Renal cortex interstitium (tissue), 11 donors: ENCODE measurements at regions not wholly inside any gene's neighbourhood (a gene's known extent, or its start where the extent isn't known, plus 50 kb on each side); places are given as distances from the start of the nearest gene placed in this dataset.
A peak's percentile ranks its signal among the peaks of the same experiment; 100 is the strongest.

Experiments
- DNase-seq, 11 donors: peaks; one replicate each; pipeline ENCODE4 v3.0.0-alpha.2; 2013; ENCODE audit warnings: low read depth in 9 of 11, low spot score in 4 of 11; ENCODE audit errors: extremely low read depth in 1 of 11

DNA sequence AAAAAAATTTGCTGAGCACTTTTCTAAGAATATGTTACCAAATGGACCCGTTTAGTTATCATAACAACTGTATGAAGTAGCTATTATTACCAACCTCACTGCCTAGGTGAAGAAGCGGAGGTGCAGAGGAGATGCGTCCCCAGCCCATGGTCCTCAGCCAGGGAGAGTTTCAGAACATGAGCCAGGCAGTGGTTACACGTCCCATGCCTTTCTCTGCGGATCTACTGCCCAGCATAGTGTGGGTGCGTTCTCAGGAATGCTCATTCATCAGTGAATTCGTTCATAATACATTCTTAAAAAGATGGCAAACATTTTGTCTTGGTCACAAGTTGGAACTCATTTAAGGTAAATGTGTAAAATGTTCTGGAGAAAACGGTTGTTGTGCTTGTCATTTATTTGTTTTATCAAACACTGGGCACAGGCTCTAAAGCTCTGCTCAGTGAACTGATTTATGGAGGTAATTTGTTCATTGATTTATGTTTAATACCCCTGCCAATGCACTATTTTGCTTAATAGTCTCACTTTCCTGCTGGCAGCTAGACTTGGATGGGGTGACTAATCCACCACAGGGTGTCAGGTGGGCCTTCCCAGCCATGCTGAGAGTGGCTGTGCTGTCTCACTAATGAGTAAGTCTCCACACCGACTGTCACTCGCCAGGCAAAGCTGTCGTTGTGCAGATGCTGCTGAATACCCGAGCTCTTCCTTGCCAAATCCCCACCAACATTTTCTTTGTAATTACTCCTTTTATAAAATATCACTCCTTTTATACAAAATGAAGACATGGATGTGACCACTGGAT, 248.8 kb downstream of the TENT4A start:
- no peak for DNase-seq

DNA sequence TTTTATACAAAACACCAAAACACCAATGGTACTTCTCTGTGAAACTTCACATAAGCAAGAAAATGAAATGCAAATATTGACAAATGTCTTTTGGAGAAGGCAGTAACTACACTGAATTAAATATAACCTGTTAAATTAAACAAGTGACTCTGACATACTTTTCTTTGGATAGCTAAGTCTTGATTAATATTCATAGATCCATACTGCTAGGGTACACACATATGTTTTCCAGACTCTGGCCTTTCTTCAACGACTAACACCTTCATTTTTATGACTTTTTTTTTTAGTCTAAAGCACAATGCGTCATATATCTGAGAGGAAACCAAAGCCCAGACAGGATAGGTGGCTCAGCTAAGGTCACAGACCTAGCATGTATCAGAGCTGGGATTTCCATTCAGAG, 263.7 kb downstream of the TENT4A start:
- DNase-seq: no peak

DNA sequence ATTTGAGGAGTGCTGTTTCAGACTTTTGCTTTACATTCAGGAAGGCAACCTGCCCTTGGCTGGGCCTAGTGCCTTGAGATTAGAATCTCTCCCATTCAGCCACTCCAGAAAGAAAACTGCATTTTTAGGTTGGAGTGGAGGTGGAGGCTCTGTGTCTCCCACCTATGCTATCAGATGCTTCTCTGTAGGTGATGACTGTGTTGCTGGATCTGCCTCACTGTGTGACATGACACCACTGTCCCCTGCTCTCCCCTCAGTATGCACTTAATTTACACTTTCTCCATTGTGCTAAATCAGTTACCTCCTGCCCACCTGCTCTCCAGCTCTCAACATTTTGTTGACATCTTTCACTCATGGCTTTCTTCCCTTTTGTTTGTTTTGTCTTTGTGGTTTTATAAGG, 265.8 kb downstream of the TENT4A start:
- no peak for DNase-seq

DNA sequence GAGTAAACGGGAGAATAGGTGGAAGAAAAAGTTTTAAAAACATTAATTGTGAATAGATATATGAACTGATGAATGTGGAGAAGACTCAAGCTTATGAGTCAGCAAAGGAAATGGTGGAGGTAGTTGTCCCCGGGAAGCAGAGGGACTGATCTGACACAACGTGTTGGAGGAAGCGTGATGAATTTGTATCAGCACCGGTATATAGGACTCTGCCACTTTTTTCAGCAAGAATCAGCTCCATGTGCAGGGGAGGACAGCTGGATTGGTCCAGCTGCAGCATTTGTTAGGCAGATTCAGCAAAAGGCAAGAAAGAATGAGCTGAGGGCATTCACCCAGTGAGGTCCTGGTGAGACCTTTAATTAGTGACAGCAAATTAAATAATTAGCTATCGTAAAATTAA, 276.0 kb downstream of the TENT4A start:
- no peak for DNase-seq

DNA sequence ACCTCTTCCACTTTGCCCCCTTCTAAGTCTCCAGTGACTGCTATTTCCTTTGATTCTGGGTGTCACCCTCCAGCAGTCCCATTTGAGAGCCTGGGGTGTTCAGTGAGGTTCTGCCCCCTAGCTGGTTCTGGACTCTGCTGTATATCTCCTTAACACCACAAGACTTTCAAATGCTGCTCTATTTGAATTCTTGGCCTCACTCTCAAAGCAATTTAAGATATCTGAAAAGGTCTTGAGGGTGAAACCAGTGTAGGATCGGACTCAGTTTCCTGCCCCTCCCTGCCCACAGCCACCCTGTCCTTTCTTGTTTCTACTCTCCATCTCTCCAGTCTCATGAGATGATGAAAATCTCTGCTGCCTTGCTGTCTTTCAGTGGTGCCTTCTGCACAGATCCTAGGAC, 280.9 kb downstream of the TENT4A start:
- DNase-seq: no peak

DNA sequence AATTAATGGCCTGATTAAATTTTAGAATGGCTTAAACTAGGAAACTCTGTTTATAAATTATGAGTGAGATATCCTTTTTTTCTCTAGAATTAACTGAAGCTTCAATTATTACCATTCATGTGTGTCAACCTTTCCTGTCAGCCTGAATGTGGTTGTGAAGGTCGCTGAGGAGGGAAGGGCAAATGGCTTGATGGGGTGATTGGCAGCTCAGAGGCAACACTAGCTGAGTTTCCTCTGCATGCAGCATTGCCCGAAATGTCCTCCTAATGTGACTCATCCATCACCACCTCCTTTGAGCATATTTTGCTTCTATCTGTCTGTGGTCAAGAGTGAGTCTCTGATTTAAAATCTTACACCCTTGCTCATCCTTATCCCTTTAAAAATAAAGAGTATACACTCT, 281.9 kb downstream of the TENT4A start:
- no peak for DNase-seq

DNA sequence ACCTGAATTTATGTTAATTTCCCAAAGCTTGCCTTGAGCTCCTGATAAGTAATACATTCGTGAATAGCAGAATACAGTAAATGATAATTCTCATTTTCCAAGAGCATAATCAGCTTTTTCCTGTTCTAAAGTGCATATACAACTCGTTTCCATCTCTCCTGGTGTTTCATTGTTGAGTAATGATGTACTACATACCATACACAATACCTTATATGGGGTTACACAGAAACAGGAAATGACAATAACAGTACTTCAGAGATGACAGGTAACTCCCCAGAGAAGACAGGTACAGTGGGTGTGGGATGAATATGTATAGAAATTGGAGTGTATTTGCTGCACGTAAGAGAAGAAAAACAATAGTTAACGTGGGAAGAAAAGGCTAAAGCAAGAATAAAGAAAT, 287.1 kb downstream of the TENT4A start:
- DNase-seq: no peak

DNA sequence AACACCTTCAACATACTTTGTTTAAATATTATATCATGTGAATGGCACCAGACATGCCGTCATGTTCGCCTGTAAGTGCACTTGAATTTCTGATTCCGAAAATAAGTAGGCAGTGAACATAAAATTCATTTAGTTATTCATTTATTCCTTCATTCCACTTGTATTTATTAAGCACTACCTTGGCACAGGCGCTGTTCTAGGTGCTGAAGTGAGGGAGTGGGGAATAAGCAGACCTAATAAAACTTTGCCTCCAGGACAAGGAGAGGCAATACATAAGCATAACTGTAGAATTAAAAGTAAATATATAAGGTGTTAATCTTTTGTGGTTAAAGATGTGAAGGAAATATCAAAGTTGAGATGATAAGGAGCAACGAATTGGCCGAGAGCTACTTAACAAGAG, 297.4 kb downstream of the TENT4A start:
- peak in 7 of 11 donors; percentile 3 to 22 (median 11) for DNase-seq

DNA sequence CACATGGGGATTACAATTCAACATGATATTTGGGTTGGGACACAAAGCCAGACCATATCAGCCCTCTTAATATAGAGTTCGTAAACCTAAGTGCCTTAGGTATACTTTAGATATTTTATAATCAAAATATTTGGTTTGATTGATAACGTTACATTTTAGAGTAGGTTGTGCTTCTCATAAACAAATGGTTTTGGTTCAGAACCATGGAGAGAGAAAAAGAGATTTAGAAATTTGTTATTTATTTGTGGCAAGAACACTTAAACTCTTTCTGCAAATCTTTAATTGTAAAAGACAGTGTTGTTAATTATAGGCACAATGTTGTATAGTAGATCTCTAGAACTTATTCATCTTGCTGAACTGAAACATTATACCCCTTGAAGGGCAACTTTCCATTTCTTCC, 298.8 kb downstream of the TENT4A start:
- no peak for DNase-seq

DNA sequence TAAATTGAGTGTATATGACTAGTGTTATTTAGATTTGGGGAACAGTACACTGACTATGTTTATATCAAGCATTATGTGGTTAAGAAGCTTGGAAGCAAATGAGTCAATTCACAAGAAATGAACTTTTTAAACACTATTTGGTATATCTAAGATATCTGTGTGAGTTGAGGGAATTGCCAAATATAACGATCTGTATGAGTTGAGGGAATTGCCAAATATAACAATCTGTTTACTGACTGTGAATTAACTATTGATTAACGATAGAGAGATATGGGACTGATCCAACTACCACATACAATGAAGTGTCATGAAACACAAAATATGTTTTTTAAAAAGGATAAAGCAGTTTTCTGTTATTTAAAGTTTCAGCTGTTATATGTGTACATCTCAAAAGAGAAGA, 301.4 kb downstream of the TENT4A start:
- DNase-seq: no peak

DNA sequence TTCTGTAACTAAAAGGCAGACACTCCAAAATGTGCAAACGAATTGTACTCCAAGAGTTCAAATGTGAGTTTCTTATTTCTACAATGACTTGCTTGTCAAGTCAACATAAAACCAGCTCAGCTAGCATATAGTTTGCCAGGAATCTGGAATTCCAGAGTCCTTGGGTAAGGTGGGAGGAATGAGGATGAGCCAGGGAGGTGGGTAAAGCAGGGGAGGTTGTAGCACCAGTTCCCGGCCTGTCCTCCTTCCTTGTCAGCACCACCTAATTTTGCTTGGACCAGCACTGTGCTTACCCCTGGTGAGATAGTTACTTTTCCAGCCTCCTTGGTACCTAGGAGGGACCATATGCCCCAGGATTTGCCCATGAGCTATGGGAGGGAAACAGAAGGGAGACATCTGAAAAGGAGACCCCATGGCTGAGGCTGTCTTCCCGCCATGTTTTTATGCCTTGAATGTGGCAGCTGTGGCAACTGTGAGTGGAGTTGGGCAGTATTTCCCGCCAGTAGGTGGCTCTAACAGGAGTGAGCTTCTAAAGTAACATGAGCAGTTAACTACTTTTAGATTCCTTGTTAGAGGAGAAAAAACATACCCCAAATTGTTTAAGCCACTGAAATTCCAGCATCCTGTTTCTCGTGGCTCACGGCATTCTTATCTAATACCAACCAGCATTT, 302.5 kb downstream of the TENT4A start:
- DNase-seq: no peak

DNA sequence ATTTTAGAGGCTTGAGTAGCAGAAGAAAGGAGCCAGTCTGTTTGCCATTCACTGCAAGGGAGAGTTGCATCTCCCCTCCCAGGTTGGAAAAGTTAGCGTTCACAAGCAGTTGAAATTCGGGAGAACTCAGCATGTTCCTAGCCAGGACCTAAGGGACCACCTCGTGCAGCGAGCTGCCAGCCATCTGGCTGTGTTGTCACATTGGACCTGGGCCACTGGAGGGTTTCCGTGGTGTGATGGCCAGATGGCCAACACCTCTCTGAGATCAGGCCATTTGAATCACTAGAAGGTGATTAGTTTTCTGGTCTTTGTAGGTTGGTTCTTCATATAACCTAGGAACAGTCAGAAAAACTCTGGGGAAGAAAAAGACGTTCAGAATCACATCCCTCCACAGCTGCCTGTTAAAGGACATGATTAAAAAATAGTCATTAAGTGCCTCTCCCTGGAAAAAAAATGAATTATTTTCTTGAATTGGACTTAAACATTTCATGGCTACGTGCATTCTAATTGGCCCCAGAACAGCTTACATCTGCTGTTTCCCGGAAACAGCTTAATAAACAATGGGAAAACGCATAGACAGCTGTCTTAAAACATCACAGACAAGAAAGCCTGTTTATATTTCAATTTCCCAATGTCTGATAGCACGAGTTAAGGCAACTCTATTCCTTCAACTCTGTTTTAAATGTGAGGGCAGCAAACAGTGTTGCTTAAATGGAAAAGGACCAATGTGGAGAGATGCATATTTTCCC, 303.9 kb downstream of the TENT4A start:
- DNase-seq: no peak

DNA sequence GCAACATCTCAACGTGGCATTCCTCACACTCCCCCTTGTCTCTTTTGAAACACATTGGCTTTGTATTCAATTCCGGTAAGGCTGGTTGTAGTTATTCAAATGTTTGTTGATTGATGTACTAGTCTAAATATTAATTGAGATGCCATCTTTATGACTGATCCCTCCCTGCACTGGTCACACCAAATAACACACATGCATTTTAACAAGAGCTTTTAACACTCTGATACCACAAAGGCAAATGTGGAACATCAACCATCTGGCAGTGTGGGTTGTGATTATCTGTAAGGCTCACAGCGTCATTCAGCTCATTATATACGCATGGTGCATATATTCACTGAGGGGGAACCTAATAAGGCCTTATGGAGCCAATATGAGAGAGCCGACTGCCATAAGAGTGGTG, 305.0 kb downstream of the TENT4A start:
- no peak for DNase-seq

DNA sequence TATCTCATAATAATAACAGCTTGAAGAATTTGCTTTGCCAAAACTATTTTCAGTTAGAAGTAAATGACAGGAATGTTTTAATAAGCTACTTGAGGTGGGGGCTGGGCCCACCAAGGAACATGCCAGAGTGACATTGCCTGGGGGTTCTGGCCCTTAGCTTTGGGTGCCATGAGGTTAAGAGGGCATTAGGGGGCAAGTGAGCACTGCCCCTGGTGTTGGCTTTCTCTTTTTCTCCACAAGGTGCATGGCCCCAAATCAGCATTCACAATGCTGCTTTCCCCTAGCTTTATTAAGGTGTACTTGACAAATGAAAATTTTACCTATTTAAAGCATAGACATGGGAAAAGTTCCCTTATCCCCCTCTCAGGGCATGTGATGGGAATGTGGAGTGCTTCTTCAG, 305.4 kb downstream of the TENT4A start:
- DNase-seq: no peak

DNA sequence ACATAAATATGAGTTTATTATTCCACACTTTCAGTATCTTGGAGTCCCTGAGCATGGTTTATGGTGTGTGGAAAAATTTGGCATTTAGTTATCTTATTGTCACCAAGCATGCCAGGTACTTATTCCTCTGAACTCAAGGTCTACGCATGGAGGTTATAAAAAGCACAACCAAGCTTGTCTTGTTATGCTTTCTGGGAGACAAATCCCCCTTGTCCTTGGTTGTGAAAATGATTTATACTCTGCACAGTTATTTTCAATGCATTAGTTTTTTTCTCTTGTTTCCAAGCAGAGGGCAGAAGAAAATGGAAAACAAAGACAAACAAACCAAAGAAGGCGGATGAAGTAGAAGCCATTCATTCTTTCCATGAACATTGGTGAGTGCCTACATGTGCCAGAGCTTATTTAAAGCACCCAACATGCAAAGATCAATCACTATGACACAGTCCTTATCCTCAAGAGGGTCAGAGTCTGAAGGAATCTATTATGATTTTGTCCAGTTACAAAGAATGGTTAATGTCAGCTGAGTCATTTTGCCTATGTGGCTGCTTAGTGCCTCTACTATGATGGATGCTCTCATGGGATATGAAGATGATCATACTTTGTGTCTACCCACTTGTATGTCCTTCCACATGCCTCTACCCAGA, 323.1 kb downstream of the TENT4A start:
- no peak for DNase-seq

DNA sequence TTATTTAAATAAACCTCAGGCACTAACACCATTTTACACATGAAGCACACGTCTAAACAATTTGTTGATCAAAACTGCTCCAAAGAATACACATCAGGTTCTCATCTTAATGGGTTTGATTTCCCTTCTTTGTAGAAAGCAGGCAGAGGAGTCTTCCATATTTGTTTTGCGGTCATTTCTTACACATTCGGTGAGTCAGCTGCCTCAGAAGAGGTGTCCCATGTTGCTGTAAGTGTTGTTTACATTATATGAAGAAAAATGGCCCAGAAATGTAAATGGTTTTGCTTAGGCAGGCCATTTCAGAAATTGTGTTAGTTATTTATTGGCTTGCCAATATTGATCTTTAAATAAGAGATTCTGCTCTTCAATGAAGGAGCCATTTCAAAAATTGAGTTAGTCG, 325.8 kb downstream of the TENT4A start:
- no peak for DNase-seq

DNA sequence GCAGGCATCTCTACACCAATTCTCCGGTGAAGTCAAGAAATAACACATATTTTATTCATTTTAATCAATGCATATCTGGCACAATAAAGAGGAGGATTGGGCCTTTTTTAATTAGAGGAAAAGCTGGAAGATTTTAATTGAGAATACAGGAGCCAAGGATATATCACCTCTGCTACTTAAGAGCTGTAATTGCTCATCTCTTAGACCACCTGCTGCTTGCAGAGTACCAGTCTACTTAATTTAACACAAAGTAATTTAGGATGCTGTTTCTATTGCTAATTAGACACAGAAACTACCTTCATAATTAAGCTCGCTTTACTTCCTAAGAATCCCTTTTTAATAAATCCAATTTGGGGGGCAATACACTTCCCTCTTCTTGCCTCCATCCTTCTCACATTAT, 326.9 kb downstream of the TENT4A start:
- DNase-seq: no peak

DNA sequence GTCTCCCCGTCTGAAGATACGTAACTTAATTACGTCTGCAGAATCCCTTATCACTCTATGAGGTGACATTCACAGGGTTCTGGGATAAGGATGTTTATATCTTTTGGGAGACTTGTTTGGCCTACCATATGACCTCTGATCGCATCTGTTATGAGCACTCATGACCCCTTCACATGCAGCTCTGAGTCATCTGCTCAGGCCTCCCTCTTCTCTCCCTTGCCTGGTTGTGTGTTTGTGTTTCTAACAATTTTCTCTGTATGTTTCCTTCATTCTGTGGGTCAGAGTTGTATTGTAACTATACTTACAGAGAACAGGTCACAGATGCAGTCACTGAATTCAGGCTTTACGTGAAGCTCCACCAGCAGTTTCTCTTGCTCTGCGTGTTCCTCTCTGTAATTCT, 330.6 kb downstream of the TENT4A start:
- no peak for DNase-seq

DNA sequence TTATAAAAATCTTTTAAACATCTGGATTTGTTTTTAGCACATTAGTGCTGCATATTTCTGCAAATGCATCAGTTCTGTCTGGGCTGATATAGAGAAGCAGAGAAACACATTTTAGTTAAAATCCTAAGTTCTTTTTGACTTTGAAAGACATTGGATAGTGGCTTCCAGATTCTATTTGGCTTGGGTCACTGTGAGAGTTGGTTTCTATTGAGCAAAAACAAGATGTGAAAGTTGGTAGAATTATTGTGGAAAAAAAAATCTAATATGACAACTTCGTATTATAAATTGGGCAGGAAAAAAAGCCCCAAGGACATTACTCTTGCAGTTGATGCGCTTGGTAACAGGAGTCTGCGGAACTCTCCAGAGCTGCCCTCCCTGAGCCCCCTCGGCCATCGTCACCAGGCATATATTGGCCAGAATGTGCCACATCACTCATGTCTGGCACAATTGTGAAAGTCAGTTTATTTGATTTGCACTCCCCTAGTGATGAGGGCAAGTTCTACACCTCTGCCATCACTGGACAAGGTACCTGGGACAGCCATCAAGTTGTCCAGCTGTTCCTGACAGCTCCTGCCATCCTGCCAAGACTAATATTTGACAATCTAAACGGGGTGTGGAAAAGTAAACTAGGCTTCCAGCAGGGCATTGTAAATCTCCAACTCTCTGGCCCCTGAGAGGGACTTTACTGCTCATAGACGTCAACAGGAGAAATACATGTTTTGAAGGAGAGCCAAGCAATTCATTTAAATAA, 334.5 kb downstream of the TENT4A start:
- no peak for DNase-seq
